ENCODE measurements at regions not wholly inside any gene's neighbourhood (a gene's known extent, or its start where the extent isn't known, plus 50 kb on each side); places are given as distances from the start of the nearest gene placed in this dataset.
"Not testable (repeated sequence)": the region's sequence is repeated elsewhere in the genome, so short reads cannot be mapped to it uniquely, and the experiment has no call there.

DNA sequence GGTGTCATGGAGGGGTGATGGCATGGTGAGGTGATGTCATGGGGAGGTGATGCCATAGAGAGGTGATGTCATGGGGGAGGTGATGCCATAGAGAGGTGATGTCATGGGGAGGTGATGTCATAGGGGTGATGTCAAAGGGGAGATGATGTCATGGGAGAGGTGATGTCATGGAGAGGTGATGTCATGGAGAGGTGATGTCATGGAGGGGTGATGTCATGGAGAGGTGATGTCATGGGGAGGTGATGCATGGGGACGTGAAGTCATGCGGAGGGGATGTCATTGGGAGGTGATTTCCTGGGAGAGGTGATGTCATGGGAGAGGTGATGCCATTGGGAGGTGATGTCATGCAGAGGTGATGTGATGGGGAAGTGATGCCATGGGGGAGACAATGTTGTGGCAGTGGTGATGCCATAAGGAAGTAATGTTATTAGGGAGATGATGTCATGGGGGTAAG lies 92.1 kb upstream of the C1orf174 start:
- no peak for DNase-seq (ENCODE audit: low read depth in 4 of 4, low spot score in 1 of 4)

DNA sequence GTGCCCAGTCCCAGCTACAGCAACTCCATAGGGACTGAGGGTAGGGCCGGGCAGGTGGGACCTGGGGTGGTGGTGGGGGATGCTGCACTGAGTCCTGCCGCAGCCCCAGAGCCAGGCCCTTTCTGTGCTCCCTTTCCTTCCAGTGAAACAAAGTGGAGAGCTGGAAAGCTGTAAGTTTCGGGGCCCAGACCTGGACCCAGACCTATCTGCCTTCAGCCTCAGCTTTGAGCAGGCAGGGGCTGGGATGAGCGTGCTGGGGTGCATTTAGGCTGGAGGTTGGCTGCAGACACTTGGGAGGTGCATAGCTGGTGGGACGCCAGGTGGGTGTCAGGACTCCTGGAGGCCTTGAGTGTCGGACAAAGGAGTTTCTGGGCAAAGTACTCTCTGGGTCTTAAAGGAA lies 92.7 kb upstream of the C1orf174 start:
- DNase-seq (ENCODE audit: low read depth in 4 of 4, low spot score in 1 of 4): no peak

DNA sequence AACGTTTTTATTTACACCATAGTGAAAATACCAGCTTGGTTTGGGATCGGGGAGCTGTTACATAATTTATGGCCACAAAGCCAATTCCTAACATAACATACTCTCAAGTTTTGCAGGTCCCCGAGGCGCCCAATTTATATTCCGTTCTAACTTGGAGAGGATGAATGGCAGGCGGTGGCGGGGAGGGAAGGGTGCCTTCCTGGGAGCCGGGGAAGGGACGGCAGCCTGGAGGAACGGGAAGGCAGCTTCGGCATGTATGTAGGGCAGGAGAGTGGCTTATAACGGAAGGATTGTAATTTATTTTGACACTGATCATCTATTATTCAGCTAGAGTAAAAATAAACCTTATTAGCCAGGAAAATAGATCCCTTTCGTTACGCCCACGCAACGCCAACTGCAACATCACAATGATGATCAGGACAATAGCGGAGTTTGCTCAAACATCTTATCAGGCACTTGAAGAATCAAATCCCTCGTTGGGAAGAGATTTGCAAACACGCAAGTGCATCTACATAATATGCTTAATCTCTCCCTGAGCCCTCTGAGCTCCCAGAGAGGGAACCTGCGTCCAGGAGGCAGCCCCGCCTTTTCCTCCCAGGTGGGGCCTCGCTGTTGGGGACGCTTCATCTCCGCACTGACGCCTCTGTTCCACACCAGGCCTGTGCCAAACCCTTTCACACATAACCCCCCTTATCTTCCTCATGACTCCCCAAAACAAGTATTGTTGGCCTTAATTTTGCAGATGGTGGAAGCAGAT lies 93.7 kb upstream of the C1orf174 start:
- no peak for DNase-seq (ENCODE audit: low read depth in 4 of 4, low spot score in 1 of 4)

DNA sequence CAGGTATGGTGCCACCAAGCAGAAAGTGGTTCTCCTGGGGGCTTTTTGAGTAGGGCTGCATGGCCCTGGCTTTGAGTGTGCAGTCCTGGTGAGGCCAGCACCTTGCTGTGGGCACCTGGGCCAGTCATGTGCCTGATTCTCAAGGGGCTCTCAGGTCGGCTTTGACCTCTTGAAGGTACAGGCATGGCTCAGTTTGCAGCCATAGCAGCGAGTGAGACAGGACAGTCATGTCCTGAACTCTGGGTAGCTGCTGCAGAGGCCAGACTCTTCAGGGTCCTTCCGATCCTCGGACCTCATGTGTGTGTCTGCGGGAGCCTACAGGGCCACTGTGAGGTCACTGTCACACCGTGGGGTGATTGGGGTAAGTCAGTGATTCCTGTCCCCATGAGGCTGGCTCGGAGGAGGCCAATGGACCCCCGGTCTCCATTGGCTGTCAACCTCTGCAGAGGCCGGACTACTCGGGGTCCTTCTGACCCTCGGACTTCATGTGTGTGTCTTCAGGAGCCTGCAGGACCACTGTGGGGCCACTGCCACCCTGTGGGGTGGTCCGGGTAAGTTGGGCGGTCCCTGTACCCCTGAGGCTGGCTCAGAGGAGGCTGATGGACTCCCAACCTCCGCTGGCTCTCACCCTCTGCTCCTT lies 95.2 kb upstream of the C1orf174 start:
- DNase-seq (ENCODE audit: low read depth in 4 of 4, low spot score in 1 of 4): no peak

DNA sequence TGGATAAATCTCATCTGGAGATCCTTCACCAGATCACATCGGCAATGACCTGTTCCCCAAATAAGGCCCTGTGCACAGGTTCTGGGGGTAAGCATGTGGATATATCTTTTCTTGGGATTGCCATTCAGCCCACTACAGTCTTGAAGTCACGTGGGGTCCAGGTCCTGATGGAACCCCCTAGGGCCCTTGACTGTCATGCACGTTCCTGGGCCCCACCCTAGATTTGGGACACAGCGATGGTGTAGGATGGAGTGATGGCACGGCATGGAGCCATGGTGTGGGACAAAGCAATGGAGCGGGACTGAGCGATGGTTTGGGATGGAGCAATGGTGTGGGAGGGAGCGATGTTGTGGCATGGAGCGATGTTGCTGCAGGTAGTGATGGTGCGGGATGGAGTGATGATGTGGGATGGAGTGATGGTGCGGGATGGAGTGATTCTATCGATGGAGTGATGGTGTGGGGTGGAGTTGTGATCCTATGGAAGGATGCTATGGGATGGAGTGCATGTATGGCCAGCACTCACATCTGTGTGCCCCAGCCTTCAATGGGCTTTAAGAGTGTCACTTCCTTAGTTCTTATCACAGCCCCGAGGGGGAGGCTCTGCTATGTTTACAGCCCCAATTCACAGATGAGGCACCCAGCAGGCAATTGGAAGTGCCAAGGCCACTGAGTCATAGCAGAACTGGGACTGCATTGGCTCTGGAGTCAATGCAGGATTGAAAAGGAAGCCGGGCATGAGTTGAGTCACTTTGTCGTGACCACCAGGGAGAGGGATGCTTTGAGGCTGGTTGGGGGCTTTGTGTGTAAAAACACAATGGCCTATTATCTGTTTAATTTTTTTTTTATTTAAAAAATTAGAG lies 97.0 kb upstream of the C1orf174 start:
- DNase-seq (ENCODE audit: low read depth in 4 of 4, low spot score in 1 of 4): no peak

DNA sequence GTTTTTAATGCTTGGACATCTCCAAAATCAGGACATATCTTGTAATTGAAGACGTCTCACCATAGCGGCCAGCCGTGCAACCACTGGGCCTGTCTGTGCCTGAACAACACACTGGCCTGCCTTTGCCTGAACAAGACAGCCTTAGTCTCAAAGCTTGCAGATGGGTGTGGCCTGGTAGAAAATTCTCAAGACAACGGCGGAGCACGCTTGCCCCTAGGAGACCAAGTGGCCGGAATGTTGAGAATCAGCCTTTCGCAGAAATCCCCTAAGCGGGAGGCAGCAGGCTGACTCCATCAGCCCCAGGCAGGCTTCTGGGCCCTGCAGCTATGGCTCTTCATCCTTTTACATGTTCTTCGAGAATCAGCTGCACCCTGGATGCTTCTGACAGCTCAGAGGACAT lies 98.0 kb upstream of the C1orf174 start:
- DNase-seq (ENCODE audit: low read depth in 4 of 4, low spot score in 1 of 4): no peak

DNA sequence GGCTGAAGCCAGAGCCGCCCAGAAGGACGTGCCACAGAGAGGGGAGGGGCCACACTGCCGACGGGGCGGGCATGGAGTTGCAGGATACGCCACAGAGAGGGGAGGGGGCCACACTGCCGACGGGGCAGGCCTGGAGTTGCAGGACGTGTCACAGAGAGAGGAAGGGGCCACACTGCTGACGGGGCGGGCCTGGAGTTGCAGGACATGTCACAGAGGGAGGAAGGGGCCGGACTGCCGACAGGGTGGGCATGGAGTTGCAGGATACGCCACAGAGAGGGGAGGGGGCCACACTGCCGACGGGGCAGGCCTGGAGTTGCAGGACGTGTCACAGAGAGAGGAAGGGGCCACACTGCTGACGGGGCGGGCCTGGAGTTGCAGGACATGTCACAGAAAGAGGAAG lies 99.4 kb upstream of the C1orf174 start:
- DNase-seq (ENCODE audit: low read depth in 4 of 4, low spot score in 1 of 4): not testable (repeated sequence)

DNA sequence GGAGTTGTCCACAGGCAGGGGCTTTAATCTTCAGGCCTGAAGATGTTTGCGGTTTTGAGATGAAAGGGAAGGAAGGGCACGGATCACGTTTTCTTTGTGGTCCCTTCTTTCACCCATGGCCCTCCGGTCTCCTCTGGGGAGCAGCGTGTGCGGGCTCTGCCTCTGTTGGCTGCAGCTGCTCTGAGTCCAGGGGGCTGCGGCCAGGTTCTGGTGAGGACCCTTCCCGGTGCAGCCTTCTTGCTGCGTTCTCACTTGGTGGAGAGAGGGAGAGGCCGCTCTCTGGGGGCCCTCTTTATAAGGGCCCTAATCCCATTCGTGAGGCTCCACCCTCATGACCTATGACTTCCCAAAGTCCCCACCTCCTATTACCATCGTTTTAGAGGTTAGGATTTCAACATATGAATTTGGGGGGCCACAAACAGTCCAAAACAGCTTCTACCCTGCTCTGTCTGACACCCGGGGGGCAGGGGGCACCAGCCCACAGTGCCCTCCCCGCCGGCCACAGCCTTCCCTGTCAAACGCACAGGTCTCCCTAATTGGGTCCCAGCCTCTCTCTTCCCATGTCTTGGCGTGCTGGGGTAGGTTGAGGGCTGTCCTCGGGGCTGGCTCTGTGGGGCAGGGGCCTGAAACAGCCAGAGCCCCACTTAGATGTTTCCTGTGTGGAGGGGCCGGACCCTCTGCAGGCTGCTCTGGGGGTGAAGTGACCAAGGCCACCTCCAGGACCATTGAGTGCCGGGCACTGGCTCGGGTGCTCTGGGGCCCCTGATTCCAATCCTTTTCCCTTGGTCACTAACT lies 100.1 kb upstream of the C1orf174 start:
- no peak for DNase-seq (ENCODE audit: low read depth in 4 of 4, low spot score in 1 of 4)

DNA sequence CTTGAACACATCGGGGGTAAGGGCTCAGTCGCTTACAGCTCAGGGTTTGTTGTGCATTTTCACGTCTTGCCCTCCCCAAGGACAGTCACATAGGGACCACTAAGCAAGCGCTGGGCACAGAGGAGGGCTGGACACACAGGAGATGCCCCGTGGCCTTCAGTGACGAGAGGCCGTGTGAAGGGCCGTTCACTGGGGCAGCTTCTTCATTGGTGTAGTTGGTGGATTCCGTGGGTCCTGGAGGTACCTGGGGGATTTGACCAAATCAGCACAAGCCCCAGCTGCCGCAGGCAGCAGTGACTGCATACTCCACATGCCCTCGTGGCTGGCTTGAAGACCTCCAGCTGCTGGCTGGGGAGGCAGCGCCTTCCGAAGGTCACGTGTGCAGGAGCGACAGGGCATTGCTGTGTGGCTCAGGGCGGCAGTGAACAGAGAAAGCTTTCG lies 100.8 kb upstream of the C1orf174 start:
- no peak for DNase-seq (ENCODE audit: low read depth in 4 of 4, low spot score in 1 of 4)

DNA sequence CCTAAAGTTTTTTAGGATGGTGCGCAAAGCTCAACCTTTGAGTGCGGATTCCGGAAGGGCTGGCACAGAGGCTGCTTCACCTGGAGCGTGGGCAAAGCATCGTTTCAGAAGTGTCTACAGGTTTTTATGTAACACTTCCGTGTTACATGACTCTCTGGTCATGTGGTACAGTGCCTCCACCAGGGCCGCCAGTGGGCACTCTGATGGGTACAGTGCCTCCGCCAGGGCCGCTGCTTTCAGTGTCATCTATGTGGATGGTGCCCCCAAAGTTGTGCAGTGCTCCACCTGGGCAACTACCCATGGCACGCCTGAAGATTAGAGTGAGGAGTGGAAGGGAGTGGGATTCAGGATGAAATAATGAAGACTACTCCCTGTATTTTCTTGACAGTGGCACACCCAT lies 101.4 kb upstream of the C1orf174 start:
- DNase-seq (ENCODE audit: low read depth in 4 of 4, low spot score in 1 of 4): no peak

DNA sequence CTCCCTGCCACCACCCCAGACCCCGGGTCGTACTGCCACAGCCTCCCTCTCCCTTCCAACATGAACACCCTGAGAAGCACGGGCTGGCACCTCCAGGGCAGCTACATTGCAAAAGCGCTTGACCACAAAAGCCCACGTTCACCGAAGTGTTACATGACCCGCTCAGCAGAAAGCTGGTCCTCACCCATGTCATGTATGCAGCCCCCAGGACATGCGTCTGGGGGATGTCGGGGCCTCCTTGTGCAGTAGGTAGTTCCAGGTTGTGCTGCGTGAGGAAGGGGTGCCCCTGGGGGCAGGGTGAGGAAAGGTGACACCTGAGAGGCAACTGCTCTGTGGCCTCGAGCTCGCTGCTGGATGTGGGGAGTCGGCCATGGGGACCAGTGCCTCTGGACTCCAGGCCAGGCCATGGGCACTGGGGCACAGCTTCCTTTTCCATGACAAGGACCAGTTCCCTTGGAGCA lies 102.0 kb upstream of the C1orf174 start:
- no peak for DNase-seq (ENCODE audit: low read depth in 4 of 4, low spot score in 1 of 4)

DNA sequence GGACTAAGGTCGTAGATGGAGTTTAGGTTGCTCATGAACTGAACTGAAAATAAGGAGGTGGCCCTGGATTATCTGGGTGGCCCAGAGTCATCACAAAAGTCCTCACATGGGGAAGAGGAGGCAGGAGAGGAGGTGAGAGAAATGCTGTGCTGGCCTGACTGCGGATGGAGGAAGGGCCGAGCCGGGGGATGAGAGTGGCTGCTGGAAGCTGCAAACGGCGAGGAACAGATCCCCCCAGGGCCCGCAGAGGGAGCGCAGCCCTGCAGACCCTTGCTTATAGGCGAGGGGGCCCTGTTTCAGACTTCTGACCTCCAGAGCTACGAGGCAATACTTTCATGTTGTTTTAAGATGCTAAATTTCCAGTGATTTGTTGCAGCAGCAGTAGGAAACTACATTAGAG lies 102.7 kb upstream of the C1orf174 start:
- no peak for DNase-seq (ENCODE audit: low read depth in 4 of 4, low spot score in 1 of 4)

DNA sequence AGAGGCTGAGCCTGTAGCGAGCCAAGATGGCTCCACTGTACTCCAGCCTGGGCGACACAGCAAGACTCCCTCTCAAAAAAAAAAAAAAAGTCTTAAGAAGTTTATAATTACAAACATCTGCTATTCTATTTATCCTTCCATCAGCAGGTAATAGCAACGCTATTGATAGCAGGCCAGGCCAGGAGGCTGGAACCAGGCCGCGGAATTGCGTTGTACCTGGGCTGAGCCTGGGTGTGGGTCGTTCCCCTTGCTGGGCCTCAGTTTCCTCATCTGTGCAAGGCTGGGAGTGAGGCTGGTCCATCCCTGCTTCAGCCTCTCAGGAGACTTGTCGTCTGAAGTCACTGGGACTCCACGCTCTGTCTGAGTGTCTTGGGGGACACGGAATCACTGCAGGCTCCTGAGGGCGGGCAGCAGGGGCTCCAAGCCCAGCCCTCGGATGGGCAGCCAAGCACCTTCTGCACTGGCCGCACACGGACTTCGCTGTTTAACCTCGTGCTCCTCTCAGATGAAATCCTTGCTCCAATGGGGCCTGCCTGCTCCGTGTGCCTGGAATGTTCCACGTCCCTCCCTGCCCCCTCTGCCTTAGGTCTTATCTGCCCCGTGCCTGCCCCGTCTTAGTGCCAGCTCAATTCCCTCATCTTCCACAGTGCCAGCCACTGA lies 103.9 kb upstream of the C1orf174 start:
- DNase-seq (ENCODE audit: low read depth in 4 of 4, low spot score in 1 of 4): no peak

DNA sequence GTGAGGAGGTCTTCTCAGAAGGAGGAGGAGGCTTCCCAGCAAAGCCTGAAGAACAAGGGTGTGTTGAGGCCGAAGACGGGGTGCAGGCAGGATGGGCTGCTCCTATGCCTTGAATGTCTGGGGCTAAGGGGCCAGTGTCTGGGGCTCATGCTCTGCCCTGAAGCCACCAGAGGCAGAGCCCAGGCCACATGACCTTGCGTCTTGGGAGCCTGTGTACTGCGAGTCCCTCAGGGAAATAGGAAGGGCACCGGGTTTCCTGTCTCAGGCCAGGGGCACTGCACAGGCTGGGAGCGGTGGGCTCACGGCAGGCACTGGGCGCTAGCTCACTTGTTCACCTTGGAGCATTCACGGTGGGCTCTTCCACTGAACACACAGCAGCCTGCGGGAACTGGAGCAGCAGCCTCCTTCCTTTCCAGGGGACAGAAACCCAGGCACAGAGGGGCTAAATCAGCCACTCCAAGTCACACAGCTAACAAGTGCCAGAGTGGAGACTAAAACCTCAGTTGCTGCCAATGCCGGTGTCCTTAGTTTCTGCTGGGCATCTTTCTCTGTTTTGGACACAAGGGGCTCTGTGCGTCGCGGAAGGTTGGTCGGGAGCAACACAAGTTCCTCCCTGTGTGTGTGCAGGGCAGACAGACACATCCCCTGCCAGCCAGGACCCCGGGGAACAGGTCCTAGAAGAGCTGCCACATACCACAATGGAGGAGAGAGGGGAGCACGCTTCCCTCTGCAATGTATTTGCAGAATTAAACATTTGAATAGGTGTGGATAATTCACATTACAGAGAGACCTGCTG lies 104.8 kb upstream of the C1orf174 start:
- no peak for DNase-seq (ENCODE audit: low read depth in 4 of 4, low spot score in 1 of 4)

DNA sequence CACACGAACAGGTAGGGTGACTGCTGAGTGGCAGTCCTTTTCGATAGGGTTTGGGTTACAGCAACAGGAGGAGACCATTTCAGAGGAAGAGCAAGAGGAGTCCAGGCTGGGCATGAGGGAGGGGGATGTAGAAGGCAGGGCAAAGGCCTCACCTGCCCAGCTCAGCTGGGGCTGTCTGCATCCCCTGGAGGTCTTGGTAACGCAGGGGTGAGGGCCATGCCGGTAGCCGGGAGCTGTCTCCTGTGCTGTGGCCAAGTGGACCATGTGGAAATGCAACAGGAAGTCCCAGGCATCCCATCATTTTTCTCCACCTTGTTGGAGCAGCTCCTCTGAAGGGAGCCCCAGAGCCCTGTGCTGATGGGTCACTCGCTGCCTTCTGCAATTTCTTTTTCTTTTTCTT lies 105.4 kb upstream of the C1orf174 start:
- DNase-seq (ENCODE audit: low read depth in 4 of 4, low spot score in 1 of 4): no peak

DNA sequence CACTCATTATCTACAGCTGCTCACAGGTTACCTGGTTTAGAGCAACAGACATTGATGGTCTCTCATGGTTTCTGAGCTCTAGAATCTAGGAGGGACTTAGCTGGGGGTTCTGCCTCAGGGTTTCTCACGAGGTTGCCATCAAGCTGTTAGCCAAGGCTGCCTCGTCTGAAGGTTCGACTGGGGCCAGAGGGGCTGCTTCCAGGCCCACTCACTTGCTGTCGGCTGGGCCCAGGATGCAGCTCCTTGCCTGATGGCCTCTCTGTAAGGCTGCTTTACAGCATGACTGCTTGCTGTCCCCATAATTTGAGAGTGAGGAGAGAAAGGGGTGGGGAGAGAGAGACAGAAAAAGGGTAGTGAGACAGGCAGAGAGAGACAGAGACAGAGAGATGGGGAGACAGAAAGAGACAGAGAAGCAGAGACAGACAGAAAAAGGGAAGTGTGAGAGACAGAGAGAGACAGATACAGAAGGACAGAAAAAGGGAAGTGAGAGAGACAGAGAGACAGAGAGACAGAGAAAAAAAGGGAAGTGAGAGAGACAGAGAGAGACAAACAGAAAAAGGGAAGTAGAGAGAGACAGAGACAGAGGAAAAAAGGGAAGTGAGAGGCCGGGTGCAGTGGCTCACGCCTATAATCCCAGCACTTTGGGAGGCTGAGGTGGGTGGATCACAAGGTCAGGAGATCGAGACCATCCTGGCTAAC lies 106.8 kb upstream of the C1orf174 start:
- no peak for DNase-seq (ENCODE audit: low read depth in 4 of 4, low spot score in 1 of 4)

DNA sequence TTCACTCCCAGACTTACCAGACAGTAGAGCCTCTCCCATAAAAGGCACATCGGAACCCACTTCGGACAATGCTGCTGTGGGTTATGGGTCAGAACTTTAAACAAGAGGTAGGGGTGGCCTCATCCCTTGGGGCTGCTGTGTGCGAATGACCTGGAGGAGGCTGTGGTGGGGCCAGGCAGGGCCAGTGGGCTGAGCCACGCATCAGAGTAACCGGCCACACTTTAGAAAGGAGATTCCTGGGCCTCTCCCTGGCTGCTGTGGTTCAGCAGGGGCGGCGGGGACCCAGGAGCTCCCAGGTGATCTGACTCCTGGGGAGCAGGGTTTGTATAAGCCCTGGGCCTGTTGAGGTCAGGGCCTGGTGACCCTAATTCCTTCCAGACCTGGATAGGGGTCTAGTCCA lies 110.2 kb upstream of the C1orf174 start:
- DNase-seq (ENCODE audit: low read depth in 4 of 4, low spot score in 1 of 4): no peak

DNA sequence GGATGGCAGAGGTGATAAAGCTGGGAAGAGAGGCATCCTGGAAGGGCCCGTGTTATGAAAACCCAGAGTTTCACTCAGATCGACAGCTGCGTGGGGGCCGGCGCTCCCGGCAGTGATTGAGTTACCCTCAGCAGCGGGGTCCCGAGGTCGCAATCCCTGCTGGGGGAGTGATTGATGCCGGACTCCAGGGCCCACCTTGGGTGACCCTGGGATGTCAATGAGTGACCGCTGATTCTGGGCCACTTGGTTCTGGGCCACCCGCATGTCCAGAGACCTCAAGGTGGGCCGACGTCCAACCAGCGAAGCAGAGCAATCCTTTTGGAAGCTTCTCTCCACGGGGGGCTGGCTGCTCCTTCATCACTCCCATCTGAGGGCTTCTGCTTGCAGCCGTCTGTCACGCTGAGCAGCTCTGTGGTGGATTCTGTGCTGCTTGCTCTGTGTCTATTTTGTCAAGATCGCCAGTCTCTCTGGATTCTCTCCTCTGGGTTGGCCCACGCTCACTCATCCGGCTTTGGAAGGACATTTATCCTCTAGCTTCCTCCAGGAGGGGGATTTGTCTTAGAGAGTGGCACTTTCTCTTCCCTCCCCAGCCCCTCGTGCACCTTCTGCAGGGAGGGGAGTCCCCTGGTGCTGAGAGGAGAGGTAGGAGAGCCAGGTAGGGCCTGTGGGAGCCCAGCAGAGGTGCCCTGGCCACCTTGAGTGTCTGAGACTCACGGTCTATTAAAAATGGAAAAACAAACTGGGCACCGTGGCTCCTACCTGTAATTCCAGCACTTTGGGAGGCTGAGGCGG lies 110.9 kb upstream of the C1orf174 start:
- DNase-seq (ENCODE audit: low read depth in 4 of 4, low spot score in 1 of 4): no peak
